Uterus (tissue), 2 donors: ENCODE measurements at regions not wholly inside any gene's neighbourhood (a gene's known extent, or its start where the extent isn't known, plus 50 kb on each side); places are given as distances from the start of the nearest gene placed in this dataset.

Source experiments
- POLR2A ChIP-seq, 2 donors: fragments of 450-650 bp; IDR thresholded peaks; one replicate each; pipeline ENCODE4 v1.6.1; 2016; ENCODE audit warnings: antibody characterized with exemption in 2 of 2, mild to moderate bottlenecking in 1 of 2, moderate library complexity in 1 of 2
- TF ChIP-seq, protein P1 (sequence below), 4 experiments: fragments of 200-600 bp in 2 of 4; fragments of 450-650 bp in 2 of 4; sonication (generic) in 2 of 4; IDR thresholded peaks; one replicate each; pipeline ENCODE4 v1.5.1; 2016 to 2019; ENCODE audit warnings: antibody characterized with exemption in 4 of 4, mild to moderate bottlenecking in 2 of 4, moderate library complexity in 1 of 4

DNA sequence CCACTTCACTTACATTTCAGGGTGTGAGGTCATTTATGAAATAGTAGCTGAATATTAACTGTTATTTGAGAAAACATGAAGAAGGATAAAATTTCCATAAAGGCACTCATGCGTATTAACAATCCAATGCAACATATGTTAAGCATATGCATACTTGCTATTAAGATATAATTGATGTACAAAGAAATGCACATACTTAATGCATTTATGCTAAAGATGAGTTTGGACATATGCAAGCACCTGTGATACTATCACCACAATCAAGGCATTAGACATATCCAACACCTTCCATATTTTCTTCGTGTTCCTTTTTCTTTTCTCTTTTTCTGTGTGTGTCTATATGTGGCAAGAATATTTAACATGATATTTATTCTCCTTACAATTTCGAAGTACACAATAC is 464.8 kb upstream of the BRINP3 start:
- TF ChIP-seq POLR2A (IDR thresholded peaks at IDR 0.05), result no peak
- TF ChIP-seq, protein P1, sequence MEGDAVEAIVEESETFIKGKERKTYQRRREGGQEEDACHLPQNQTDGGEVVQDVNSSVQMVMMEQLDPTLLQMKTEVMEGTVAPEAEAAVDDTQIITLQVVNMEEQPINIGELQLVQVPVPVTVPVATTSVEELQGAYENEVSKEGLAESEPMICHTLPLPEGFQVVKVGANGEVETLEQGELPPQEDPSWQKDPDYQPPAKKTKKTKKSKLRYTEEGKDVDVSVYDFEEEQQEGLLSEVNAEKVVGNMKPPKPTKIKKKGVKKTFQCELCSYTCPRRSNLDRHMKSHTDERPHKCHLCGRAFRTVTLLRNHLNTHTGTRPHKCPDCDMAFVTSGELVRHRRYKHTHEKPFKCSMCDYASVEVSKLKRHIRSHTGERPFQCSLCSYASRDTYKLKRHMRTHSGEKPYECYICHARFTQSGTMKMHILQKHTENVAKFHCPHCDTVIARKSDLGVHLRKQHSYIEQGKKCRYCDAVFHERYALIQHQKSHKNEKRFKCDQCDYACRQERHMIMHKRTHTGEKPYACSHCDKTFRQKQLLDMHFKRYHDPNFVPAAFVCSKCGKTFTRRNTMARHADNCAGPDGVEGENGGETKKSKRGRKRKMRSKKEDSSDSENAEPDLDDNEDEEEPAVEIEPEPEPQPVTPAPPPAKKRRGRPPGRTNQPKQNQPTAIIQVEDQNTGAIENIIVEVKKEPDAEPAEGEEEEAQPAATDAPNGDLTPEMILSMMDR (IDR thresholded peaks at IDR 0.05), result no peak
